C4-2B (cell line): ENCODE measurements at regions not wholly inside any gene's neighbourhood (a gene's known extent, or its start where the extent isn't known, plus 50 kb on each side); places are given as distances from the start of the nearest gene placed in this dataset.

ENCODE experiments used
- CTCF ChIP-seq: fragments of 450-650 bp; conservative IDR thresholded peaks from 2 replicates; pipeline ENCODE4 v1.5.1; 2017; ENCODE audit warnings: mild to moderate bottlenecking
- ZFX ChIP-seq: fragments of 450-650 bp; IDR thresholded peaks from 2 replicates; pipeline ENCODE4 v1.6.1; 2017

DNA sequence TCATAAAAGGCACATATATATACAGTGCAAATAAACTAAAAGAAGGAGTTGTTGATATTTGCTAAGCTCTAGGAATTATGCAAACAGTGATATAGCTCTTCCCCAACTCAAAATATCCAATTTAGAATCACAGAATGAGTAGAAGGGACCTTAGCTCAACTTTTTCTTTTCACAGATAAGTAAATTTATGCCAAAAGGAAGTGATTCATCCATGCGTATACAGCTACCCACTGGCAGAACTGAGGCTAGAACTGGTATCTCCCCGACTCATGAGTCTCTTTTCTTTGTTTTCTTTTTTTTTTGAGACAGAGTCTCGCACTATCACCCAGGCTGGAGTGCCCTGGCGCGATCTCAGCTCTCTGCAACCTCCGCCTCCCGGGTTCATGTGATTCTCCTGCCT, 54.2 kb upstream of the SVIL start:
- TF ChIP-seq CTCF (no peak), ZFX (no peak)
